ENCODE measurements at regions not wholly inside any gene's neighbourhood (a gene's known extent, or its start where the extent isn't known, plus 50 kb on each side); places are given as distances from the start of the nearest gene placed in this dataset.

- ATAC-seq, result no peak
- H2AFZ ChIP-seq (ENCODE audit: low read depth, low read length, poor library complexity, severe bottlenecking), result no peak overlapping the region
- BruUV-seq (replicated peaks), result no TSS peak
- H3K79me2 ChIP-seq (ENCODE audit: insufficient read depth, low read length), result no peaks in the 10 kb centered on the region
- no peak overlapping the region for H3K9ac ChIP-seq (ENCODE audit: low read length)
- intact Hi-C loops (cut with micrococcal nuclease), result no loop called here
- TF ChIP-seq CTCF (IDR thresholded peaks at IDR 0.05 in 2 of 3, conservative IDR thresholded peaks at IDR 0.05 in 1 of 3; ENCODE audit: borderline replicate concordance in 1 of 3, insufficient read depth in 1 of 3, low read depth in 2 of 3, low read length in 2 of 3), result no peak
- TF ChIP-seq FOSL1 (IDR thresholded peaks at IDR 0.05; ENCODE audit: low read depth), result no peak
- TF ChIP-seq EZH2phosphoT487 (IDR thresholded peaks at IDR 0.05; ENCODE audit: borderline replicate concordance), result no peak
- no peak for TF ChIP-seq CEBPB (IDR thresholded peaks at IDR 0.05; ENCODE audit: low read depth)
- no peak for TF ChIP-seq ZFX (IDR thresholded peaks at IDR 0.05)
- no peak for TF ChIP-seq SRF (IDR thresholded peaks at IDR 0.05; ENCODE audit: low read depth)
- no peak for TF ChIP-seq EZH2 (IDR thresholded peaks at IDR 0.05)
- TF ChIP-seq ELF1 (IDR thresholded peaks at IDR 0.05; ENCODE audit: borderline replicate concordance, low read depth), result no peak
- TF ChIP-seq TCF7L2 (IDR thresholded peaks at IDR 0.05; ENCODE audit: borderline replicate concordance, extremely low read depth, insufficient read depth, insufficient read length), result no peak
- no peak for TF ChIP-seq POLR2A (IDR thresholded peaks at IDR 0.05; ENCODE audit: borderline replicate concordance, extremely low read depth, insufficient read depth, insufficient read length)
- no peak for TF ChIP-seq SP1 (IDR thresholded peaks at IDR 0.05; ENCODE audit: low read depth)
- H3K9me2 ChIP-seq (ENCODE audit: insufficient read depth), result no peaks in the 10 kb centered on the region
- CTCF ChIA-PET, result no interaction called here
- H4K20me1 ChIP-seq (ENCODE audit: insufficient read depth), result no peaks in the 10 kb centered on the region
- no peaks in the 10 kb centered on the region for H3K9me3 ChIP-seq (ENCODE audit: control insufficient read depth in 1 of 2, insufficient read depth in 1 of 2, low read depth in 1 of 2, low read length in 2 of 2)
- POLR2A ChIA-PET, result no interaction called here
- no peaks in the 10 kb centered on the region for H3K36me3 ChIP-seq (ENCODE audit: control insufficient read depth in 1 of 2, insufficient read depth in 2 of 2, low read length in 2 of 2)
- H3K4me1 ChIP-seq (ENCODE audit: control insufficient read depth in 1 of 2, insufficient read depth in 2 of 2, low read length in 2 of 2), result no peaks in the 10 kb centered on the region
- H3K27me3 ChIP-seq (ENCODE audit: insufficient read depth, low read length), result peaks cover 39% of the 10 kb centered on the region
- RAD21 ChIA-PET (ENCODE audit: low non-redundant PET in 1 of 2, low total read pairs in 2 of 2, uncharacterized antibody in 2 of 2, unreplicated experiment in 2 of 2), result no interaction called here
- H3K27ac ChIP-seq (ENCODE audit: low read depth, low read length), result no peak overlapping the region
- H3K4me3 ChIP-seq (replicated peaks in 1 of 2; ENCODE audit: low read depth in 1 of 2, low read length in 2 of 2), result no peak overlapping the region
- no peak for DNase-seq (ENCODE audit: low read depth, low spot score)
- H3K4me2 ChIP-seq (ENCODE audit: low read length), result no peak overlapping the region
Measured at GRCh38 chr2:204170411-204170810, 233.8 kb downstream of the ICOS start.
